ENCODE measurements at regions not wholly inside any gene's neighbourhood (a gene's known extent, or its start where the extent isn't known, plus 50 kb on each side); places are given as distances from the start of the nearest gene placed in this dataset.

DNA sequence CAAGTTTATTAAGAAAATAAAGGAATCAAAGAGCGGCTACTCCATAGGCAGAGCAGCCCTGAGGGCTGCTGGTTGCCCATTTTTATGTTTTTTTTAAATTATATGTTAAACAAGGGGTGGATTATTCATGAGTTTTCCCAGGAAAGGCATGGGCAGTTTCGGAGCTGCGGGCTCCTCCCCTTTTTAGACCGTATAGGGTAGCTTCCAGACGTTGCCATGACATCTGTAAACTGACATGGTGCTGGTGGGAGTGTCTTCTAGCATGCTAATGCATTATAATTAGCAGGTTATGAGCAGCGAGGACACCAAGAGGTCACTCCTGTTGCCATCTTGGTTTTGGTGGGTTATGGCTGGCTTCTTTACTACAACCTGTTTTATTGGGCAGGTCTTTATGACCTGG is 301.8 kb downstream of the TFAP2C start:
- DNase-seq: no peak

DNA sequence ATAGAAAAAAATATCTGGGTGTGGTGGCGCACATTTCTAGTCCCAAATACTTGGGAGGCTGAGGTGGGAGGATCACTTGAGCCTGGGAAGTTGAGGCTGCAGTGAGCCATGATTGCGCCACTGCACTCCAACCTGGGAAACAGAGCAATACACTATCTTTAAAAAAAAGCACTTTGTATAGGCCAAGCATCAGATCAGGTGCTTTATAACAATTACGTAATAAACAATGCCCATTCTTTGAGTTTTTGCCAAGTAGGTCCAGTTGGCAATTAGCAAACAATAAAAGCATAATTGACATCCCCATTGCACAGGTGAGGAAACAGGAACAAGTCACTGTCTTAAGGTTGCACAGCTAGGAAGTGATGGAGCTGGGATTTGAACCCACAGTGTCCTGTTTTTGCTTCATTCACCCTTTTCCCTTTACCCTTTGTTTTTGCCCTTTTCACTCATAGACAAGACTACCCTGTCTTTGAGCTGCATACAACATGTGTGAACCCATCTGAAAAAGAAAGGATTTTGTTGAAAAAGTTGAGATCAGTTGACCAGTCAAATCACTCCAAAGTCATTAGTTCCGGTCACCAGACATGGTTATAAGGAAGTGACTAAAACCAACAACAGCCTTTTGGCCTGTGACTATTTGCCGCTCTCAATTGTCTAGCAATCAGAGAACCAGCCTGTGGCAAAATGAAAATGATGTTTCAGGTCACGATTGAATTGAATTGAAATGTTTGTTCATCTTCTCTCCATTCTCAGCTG is 303.6 kb downstream of the TFAP2C start:
- DNase-seq: no peak

DNA sequence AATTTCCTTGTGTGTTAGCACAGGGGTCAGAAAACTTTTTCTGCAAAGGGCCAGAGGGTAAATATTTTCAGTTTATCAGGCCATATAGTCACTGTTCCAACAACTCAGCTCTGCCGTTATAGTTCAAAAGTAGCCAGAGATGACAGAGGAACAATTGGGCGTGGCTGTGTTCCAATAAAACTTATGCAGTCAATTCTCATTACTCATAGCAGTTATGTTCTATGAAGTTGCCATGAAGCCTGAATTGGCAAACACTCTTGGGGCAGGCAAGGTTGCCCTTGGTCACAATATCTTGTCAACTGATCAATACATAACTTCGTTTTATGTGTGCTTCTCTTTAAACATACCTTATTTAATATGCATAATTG is 304.2 kb downstream of the TFAP2C start:
- no peak for DNase-seq

GRCh38 chr20:56934888-56935287 is 305.8 kb downstream of the TFAP2C start:
- DNase-seq: no peak

DNA sequence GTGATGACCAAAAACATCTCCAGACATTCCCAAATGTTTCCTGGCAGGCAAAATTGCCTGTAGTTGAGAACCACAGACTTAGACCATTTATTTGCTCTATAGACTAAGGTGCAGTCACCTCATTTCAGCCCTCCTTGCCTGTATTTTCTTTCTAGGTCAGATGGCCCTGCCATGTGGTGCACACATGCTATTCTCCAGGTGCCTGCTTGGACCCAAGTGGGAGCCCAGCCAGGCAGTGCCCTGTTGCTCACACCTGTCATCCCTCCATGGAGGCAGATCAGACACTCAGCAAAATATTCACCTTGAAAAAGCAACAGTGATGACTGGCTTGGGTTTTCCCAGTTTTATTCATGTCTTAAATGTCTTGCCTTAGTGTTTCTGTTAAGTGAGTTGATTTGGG is 311.4 kb downstream of the TFAP2C start:
- DNase-seq: no peak

DNA sequence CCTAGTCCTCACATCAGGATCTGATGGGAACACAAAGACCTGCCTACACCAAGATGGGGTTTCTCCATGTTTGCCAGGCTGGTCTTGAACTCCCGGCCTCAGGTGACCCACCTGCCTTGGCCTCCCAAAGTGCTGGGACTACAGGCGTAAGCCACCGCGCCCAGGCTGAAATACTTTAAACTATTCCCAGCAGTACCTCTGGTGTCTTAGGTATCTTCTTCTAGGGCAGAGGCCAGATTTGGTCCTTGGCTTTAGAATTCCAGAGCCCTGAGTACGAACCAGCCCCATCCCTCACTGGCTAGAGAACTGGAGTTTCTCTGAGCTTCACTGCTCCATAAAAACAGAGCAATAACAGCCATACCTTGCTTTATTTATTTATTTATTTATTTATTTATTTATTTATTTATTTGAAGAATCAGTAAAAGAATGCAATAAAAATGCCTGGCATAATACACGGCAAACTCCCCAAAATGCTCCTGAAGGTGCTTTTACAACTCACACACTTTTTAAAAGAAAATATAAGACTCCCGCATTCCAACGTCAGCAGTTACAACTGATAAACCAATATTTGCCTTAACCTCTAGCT is 312.1 kb downstream of the TFAP2C start:
- DNase-seq: no peak

- DNase-seq: no peak
These were observed 315.1 kb downstream of the TFAP2C start for GRCh38 chr20:56943946-56944945.

DNA sequence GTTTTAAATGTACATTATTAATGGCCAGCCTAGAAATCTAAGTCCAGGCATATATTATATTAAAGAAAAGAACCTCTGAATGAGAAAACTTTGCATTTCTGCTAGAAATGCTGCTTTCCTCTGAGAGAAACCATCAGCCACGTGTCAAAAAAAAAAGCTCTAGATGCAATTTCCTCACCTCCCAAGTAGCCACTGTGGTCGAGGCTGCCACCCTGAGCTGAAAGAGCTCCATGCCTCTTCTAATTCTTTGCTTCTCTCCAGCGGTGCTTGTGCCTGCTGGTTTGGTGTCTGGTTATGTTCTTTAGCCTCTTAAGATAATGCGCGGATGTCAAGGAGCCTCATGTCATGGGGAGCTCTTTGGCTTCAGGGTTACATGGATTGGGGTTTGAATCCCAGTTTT is 316.0 kb downstream of the TFAP2C start:
- no peak for DNase-seq

- DNase-seq: no peak
These were observed 316.8 kb downstream of the TFAP2C start for GRCh38 chr20:56945901-56946300.

GRCh38 chr20:56949318-56949717 is 317.1 kb downstream of the BMP7 start:
- DNase-seq: no peak

GRCh38 chr20:56952258-56953047 is 314.0 kb downstream of the BMP7 start:
- no peak for DNase-seq

GRCh38 chr20:56953048-56953586 is 313.3 kb downstream of the BMP7 start:
- DNase-seq: no peak

DNA sequence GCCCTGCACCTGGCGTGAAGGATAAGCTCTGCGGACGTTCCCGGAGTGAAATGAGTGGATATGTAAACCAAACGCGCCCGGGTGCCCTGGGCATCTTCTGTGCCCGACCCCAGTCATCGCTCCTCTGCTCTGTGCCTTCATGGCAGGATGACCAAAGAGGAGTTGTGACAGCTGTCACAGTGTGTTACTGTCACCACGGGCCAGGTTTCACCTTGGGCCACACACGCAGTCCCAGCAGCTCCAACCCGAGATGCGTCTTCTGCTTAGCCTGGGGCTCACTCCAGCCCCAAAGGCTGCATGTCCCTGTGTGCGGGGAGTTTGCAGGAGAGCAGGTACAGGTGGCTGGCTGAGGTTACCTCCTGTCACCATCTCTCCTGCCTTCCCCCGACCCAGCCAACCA is 311.6 kb downstream of the BMP7 start:
- DNase-seq: no peak

GRCh38 chr20:56955680-56956079 is 310.8 kb downstream of the BMP7 start:
- DNase-seq: no peak

DNA sequence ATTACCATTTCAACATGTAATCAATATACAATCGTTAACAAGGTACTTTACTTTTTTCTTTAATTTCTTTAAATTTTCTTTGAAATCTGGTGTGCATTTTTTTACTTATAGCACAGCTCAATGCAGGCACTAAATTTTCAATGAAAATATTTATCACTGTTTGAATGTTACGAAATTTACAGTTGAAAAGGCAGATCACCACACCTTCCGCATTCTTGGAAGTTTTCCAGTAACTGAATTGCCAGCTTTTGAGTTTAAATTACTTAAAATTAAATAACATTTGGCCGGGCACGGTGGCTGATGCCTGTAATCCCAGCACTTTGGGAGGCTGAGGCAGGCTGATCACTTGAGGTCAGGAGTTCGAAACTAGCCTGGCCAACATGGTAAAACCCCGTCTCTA is 309.9 kb downstream of the BMP7 start:
- DNase-seq: no peak

DNA sequence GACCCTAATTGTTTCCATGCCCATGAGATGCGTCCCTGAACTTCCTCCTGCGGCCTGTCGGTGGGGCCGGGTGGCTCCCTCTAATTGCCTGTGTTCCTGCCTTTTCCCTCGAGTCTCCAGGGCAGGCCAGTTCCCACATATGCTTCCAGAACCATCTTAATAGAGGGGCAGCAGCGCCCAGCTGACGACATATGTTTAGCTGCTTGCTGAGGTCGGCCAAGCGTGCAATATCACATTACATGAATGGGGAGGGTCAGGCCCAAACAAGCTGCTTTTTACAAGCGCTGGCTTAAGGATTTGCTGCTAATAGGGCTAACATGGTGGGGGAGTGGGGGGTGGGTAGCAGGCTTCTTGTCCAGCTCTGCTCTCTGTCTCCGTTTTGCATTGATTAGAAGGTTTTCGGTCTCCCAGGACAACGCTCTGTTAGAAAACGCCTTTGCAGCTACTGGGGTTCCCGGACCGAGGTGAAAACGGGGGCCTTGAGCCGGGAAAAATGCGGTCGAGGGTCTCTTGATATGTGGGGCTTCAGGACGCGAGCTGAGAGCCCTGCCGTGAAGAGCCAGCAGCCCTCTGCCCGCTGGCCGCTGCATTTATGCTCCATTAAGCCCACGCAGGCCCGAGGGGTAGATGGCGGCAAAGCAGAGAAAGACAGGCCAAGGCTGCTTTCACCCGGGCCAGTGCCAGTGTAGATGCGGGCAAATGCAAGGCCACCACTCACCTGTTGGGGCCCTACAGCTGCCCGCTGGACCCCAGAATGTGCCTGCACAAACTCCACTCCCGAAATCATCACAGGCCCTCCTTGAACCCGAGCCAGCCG is 308.5 kb downstream of the BMP7 start:
- DNase-seq: no peak

DNA sequence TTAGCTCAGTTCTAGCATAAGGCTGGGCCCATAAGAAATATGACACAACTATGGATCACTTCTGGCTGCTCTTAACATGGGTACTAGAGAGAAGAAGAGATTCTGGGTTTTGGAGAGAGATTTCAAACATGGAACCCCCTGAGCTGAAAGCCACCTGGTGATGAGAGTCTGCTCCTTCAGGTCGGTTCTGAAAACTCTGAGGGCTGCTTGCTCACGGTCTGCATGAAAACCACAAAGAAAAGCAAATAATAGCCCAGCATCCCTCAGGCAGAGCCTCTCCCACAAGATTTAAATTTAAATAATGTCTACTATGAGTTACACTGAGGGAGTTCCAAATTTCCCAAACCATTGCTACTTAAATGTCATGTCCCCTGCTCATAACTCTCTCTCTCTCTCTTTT is 301.5 kb downstream of the BMP7 start:
- DNase-seq: no peak

DNA sequence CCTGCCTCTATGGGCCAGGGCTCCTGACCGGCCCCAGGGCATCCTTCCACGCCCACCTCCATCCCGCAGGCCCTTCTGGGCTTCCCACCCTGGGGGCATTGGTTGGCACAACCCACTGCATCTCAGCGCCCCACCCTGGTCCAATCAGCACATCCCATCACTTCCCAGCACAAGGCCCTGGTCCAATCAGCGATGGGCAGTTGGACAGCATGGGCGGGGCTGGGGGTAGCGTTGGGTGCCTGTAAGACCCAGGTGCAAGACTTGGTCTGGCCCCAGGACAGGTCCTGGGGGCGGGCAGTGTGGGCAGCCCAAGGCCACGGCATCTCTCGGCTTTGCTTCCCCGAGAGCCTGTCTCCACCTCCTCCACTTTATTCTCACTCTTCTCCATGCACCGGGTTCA is 298.5 kb downstream of the BMP7 start:
- no peak for DNase-seq

- no peak for DNase-seq
These were observed 297.9 kb downstream of the BMP7 start for GRCh38 chr20:56968376-56969048.

- DNase-seq: no peak
These were observed 291.8 kb downstream of the BMP7 start for GRCh38 chr20:56974499-56975250.
